ENCODE measurements at regions not wholly inside any gene's neighbourhood (a gene's known extent, or its start where the extent isn't known, plus 50 kb on each side); places are given as distances from the start of the nearest gene placed in this dataset.
"Not testable (repeated sequence)": the region's sequence is repeated elsewhere in the genome, so short reads cannot be mapped to it uniquely, and the experiment has no call there.

DNA sequence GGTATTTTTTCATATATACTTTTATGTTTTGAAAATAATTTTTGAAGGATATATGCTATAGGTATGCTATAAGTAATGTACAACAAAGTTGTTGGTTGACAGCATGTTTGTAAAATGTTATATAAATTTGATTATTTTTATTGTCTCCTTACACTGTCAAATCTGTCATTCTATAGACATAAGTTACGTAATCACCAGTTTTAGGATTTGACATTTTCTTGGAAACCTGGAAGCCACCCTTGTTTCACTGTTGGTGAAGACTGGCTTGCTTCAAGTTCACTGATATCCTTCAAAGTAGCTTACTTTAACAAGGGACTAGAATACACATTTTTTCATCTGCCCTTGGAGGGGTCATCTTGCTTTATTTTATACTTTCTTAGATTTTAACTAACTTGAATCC is 1288.6 kb upstream of the EYS start:
- dilution Hi-C loops (cut with MboI; ENCODE audit: extremely low pct_ligation_motif_present, low sequenced_read_pairs): no loop called here
- H3K9me1 ChIP-seq (replicated peaks; ENCODE audit: control insufficient read depth, extremely low read depth, insufficient read depth, low read length): no peaks in the 10 kb centered on the region
- no peak overlapping the region for H2AFZ ChIP-seq (ENCODE audit: low read depth, low read length)
- no peaks in the 10 kb centered on the region for H3K4me1 ChIP-seq (ENCODE audit: control insufficient read depth, extremely low read depth, insufficient read depth, low read length)
- H3K4me2 ChIP-seq (ENCODE audit: insufficient read depth, low read length): no peak overlapping the region
- CTCF ChIA-PET: no interaction called here
- no peak overlapping the region for H3K27ac ChIP-seq (ENCODE audit: insufficient read depth, low read depth, low read length)
- POLR2A ChIA-PET: no interaction called here
- no peaks in the 10 kb centered on the region for H4K20me1 ChIP-seq (replicated peaks; ENCODE audit: control insufficient read depth, extremely low read depth, insufficient read depth, low read length)
- H3K9ac ChIP-seq (replicated peaks; ENCODE audit: extremely low read depth, insufficient read depth, low read length): no peak overlapping the region
- H3K79me2 ChIP-seq (ENCODE audit: control insufficient read depth, insufficient read depth, low read length): no peaks in the 10 kb centered on the region
- H3K36me3 ChIP-seq (ENCODE audit: control insufficient read depth in 2 of 2, extremely low read depth in 1 of 2, insufficient read depth in 2 of 2, low read length in 2 of 2): no peaks in the 10 kb centered on the region
- H3K9me3 ChIP-seq (replicated peaks; ENCODE audit: control insufficient read depth, insufficient read depth, low read length): peaks cover 3% of the 10 kb centered on the region
- DNase-seq (ENCODE audit: low read depth, low spot score): no peak
- no peak overlapping the region for H3K4me3 ChIP-seq (replicated peaks in 1 of 3; ENCODE audit: insufficient read depth in 1 of 3, low read depth in 1 of 3, low read length in 3 of 3)
- TF ChIP-seq, protein P1, sequence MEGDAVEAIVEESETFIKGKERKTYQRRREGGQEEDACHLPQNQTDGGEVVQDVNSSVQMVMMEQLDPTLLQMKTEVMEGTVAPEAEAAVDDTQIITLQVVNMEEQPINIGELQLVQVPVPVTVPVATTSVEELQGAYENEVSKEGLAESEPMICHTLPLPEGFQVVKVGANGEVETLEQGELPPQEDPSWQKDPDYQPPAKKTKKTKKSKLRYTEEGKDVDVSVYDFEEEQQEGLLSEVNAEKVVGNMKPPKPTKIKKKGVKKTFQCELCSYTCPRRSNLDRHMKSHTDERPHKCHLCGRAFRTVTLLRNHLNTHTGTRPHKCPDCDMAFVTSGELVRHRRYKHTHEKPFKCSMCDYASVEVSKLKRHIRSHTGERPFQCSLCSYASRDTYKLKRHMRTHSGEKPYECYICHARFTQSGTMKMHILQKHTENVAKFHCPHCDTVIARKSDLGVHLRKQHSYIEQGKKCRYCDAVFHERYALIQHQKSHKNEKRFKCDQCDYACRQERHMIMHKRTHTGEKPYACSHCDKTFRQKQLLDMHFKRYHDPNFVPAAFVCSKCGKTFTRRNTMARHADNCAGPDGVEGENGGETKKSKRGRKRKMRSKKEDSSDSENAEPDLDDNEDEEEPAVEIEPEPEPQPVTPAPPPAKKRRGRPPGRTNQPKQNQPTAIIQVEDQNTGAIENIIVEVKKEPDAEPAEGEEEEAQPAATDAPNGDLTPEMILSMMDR (IDR thresholded peaks at IDR 0.05; ENCODE audit: extremely low read depth in 1 of 2, insufficient read depth in 1 of 2, low read depth in 1 of 2, low read length in 2 of 2): no peak
- TF ChIP-seq MYC (IDR thresholded peaks at IDR 0.05; ENCODE audit: low read depth, low read length): no peak
- no peak for TF ChIP-seq FOS (IDR thresholded peaks at IDR 0.05; ENCODE audit: borderline replicate concordance, insufficient read depth, low read length)
- no peak for TF ChIP-seq JUN (IDR thresholded peaks at IDR 0.05; ENCODE audit: borderline replicate concordance, insufficient read depth, insufficient read length, low read depth)
- no peak for TF ChIP-seq EZH2 (IDR thresholded peaks at IDR 0.05; ENCODE audit: borderline replicate concordance, low read depth, low read length, severe bottlenecking)
- TF ChIP-seq GATA2 (IDR thresholded peaks at IDR 0.05; ENCODE audit: insufficient read depth, insufficient read length, low read depth, low read length): no peak
- TF ChIP-seq, protein P2, sequence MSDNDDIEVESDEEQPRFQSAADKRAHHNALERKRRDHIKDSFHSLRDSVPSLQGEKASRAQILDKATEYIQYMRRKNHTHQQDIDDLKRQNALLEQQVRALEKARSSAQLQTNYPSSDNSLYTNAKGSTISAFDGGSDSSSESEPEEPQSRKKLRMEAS (IDR thresholded peaks at IDR 0.05; ENCODE audit: insufficient read depth, insufficient read length): no peak
- no TSS peak for BruUV-seq (replicated peaks)
- no peak for FAIRE-seq
- intact Hi-C loops (cut with micrococcal nuclease): no loop called here
- no peaks in the 10 kb centered on the region for H3K27me3 ChIP-seq (ENCODE audit: control insufficient read depth in 2 of 2, insufficient read depth in 2 of 2, low read length in 2 of 2)

DNA sequence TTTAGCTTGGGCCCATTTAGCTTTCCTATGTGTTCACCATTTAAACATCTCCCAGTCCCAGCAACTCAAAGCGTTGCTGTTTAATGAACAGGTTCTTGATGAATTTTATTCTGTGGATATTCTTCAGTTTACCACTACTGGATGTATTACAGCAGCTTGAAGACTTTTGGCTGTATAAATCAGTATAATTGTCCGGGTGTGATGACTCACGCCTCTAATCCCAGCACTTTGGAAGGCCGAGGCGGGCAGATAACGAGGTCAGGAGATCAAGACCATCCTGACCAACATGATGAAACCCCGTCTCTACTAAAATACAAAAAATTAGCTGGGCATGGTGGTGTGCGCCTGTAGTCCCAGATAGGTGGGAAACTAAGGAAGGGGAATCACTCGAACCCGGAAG is 1286.7 kb upstream of the EYS start:
- H3K4me2 ChIP-seq (ENCODE audit: insufficient read depth, low read length); H3K9ac ChIP-seq (replicated peaks; ENCODE audit: extremely low read depth, insufficient read depth, low read length); H3K9me1 ChIP-seq (replicated peaks; ENCODE audit: control insufficient read depth, extremely low read depth, insufficient read depth, low read length); H3K27me3 ChIP-seq (ENCODE audit: control insufficient read depth in 2 of 2, insufficient read depth in 2 of 2, low read length in 2 of 2); H2AFZ ChIP-seq (ENCODE audit: low read depth, low read length); H3K4me3 ChIP-seq (replicated peaks in 1 of 3; ENCODE audit: insufficient read depth in 1 of 3, low read depth in 1 of 3, low read length in 3 of 3); CTCF ChIA-PET; H3K79me2 ChIP-seq (ENCODE audit: control insufficient read depth, insufficient read depth, low read length); DNase-seq (ENCODE audit: low read depth, low spot score); H4K20me1 ChIP-seq (replicated peaks; ENCODE audit: control insufficient read depth, extremely low read depth, insufficient read depth, low read length); H3K4me1 ChIP-seq (ENCODE audit: control insufficient read depth, extremely low read depth, insufficient read depth, low read length); BruUV-seq (replicated peaks); dilution Hi-C loops (cut with MboI; ENCODE audit: extremely low pct_ligation_motif_present, low sequenced_read_pairs); POLR2A ChIA-PET; H3K27ac ChIP-seq (ENCODE audit: insufficient read depth, low read depth, low read length); FAIRE-seq; H3K36me3 ChIP-seq (ENCODE audit: control insufficient read depth in 2 of 2, extremely low read depth in 1 of 2, insufficient read depth in 2 of 2, low read length in 2 of 2); intact Hi-C loops (cut with micrococcal nuclease); H3K9me3 ChIP-seq (replicated peaks; ENCODE audit: control insufficient read depth, insufficient read depth, low read length): not testable (repeated sequence)

All from endothelial cell of umbilical vein (primary cell).